Fibroblast of villous mesenchyme (primary cell): ENCODE measurements at regions not wholly inside any gene's neighbourhood (a gene's known extent, or its start where the extent isn't known, plus 50 kb on each side); places are given as distances from the start of the nearest gene placed in this dataset.

Source experiments
- DNase-seq: peaks from one replicate; pipeline ENCODE4 v3.0.0-alpha.2; 2010; ENCODE audit warnings: low read depth
- H3K4me3 ChIP-seq: 2 replicates; pipeline ENCODE4 v1.5.1; 2011; ENCODE audit warnings: low read depth, mild to moderate bottlenecking, low read length
- TF ChIP-seq, protein P1 (sequence below): IDR thresholded peaks from 2 replicates; pipeline ENCODE4 v1.5.1; 2012; ENCODE audit warnings: low read depth, mild to moderate bottlenecking, low read length; ENCODE audit not compliant: insufficient read depth

- no peak for DNase-seq
- TF ChIP-seq, protein P1, sequence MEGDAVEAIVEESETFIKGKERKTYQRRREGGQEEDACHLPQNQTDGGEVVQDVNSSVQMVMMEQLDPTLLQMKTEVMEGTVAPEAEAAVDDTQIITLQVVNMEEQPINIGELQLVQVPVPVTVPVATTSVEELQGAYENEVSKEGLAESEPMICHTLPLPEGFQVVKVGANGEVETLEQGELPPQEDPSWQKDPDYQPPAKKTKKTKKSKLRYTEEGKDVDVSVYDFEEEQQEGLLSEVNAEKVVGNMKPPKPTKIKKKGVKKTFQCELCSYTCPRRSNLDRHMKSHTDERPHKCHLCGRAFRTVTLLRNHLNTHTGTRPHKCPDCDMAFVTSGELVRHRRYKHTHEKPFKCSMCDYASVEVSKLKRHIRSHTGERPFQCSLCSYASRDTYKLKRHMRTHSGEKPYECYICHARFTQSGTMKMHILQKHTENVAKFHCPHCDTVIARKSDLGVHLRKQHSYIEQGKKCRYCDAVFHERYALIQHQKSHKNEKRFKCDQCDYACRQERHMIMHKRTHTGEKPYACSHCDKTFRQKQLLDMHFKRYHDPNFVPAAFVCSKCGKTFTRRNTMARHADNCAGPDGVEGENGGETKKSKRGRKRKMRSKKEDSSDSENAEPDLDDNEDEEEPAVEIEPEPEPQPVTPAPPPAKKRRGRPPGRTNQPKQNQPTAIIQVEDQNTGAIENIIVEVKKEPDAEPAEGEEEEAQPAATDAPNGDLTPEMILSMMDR = no peak
- H3K4me3 ChIP-seq = no peak overlapping the region
These were observed 312.8 kb upstream of the THSD7B start for GRCh38 chr2:136452528-136452927.

DNA sequence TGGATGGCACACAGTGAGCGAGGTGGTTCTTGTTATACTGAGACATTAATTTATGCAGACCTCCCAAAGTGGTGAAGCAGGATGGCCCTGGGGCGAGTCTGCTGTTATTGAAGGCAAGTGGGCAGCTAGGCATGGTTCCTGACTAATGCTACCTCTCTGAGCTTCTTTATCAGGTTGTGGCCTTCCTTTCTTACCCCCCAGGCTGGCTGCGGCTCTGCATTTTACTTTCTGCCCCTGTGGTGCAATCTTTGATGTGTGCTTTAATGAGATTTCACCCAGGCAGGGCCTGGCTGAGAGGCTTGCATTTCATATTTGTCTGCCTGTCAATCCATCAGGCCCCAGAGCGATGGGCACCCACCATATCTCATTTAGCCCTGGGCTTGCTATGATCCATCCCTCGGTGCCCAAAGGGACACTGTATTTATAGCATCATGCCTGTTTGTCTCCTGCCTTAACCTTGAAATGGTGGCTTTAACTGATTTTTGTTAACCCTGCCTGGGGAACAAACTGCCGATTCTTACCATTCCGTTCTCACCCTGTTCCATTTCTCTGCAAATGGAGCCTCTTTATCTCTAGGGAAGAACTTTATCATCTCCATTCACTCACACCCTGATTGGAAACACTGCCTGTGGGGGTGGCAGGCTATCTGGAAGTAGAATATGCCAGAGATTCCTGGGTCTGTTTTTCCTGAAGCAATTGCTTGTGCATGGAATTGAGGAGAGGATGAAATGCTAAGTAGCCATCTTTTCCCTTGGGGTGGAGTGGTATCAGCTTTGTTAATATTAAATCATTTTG, 316.2 kb upstream of the THSD7B start:
- no peak for DNase-seq
- no peak overlapping the region for H3K4me3 ChIP-seq
- TF ChIP-seq, protein P1 = no peak

DNA sequence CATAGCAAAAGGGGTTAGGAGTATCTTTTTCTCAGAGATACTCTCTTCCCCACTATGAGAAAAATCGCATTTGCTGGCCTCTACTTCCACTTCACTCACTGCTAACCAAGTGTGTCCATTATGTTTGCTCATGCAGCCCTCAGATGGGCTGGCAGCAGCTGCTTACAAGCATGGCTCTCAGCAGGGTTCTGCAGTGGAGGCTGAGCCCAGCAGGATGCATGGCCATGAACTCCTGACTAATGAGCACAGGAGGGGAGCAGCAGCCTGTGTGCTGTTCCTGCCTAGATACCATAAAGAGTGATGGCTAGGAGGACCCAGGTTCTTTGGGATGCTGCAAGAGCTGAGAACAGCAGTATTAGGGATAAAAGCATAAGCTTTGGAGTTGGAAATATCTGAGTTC, 316.9 kb upstream of the THSD7B start:
- DNase-seq = no peak
- TF ChIP-seq, protein P1 = no peak
- H3K4me3 ChIP-seq = no peak overlapping the region

GRCh38 chr2:136444323-136444722, 321.0 kb upstream of the THSD7B start:
- TF ChIP-seq, protein P1 = no peak
- DNase-seq = no peak
- H3K4me3 ChIP-seq = no peak overlapping the region

GRCh38 chr2:136443661-136444060, 321.7 kb upstream of the THSD7B start:
- TF ChIP-seq, protein P1 = no peak

GRCh38 chr2:136441979-136442714, 323.2 kb upstream of the THSD7B start:
- H3K4me3 ChIP-seq = no peak overlapping the region
- TF ChIP-seq, protein P1 = no peak
- DNase-seq = no peak

More at GRCh38 chr2:136443661-136444060, 321.7 kb upstream of the THSD7B start:
- no peak overlapping the region for H3K4me3 ChIP-seq
- no peak for DNase-seq
